Endothelial cell of hepatic sinusoid (primary cell): ENCODE measurements at regions not wholly inside any gene's neighbourhood (a gene's known extent, or its start where the extent isn't known, plus 50 kb on each side); places are given as distances from the start of the nearest gene placed in this dataset.

ENCODE experiments used
- in situ Hi-C: cut with HindIII; loops from 2 replicates; pipeline ENCODE4 v1.10.0; 2017; ENCODE audit warnings: low sequenced_read_pairs

DNA sequence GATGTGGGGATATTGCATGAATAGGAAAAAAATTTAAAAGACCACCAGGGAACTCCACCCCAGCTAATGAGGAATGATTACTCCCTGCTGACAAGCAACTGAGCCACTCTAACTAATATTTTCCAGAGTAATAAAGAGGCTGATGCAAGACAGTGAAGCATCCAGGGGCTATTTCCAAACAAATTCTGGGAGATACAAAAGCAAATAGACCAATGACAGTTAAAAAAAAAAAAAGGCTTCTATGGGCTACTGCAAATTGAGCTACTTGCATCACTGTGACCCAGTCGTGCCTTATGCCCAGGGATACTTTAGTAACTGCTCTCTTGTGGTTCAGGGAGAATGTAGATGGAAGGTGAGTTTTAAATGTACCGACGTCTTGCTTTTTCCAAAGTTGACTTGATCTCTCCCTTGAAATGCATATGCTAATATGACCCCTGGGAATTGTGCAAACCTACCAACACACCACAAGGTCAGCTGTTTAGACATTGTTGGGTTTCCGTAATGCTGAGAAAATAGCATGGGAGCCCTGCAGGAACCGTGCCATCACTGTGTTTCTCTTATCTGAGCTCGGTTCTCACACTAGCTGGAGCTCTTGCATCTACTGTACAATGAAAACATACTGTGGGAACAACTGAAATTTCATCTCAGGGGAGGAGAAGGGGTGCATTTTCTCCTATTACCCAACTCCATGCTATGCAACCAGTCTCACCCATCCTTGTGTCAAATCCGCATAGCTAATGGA is 250.6 kb upstream of the MAP3K1 start:
- in situ Hi-C loops, result no loop called here

- in situ Hi-C loops, result no loop called here
Measured at GRCh38 chr5:56561455-56561854, 253.9 kb upstream of the MAP3K1 start.

GRCh38 chr5:56558131-56558745 is 257.1 kb upstream of the MAP3K1 start:
- in situ Hi-C loops, result no loop called here

DNA sequence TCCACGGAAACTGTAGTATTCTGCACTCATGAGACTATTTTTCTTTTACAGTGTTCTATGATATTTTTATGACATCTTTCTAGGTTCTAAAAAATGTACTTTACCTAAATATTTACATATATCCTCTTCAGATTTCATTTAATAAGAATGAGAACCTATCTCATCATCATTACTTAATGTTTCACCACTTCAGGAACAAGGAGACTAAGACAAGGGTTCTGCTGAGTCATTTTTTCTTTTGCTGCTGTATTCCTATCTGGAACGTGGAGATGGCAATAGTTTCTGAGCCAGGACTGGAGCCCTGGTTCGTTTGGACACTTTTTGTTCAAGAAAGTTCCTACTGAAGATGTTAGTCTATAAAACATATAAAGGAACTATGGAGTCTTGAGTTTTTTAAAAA is 258.2 kb upstream of the MAP3K1 start:
- in situ Hi-C loops, result no loop called here

GRCh38 chr5:56552612-56553268 is 262.6 kb upstream of the MAP3K1 start:
- in situ Hi-C loops, result no loop called here

- in situ Hi-C loops, result no loop called here
Measured at GRCh38 chr5:56550227-56550626, 265.1 kb upstream of the MAP3K1 start.

DNA sequence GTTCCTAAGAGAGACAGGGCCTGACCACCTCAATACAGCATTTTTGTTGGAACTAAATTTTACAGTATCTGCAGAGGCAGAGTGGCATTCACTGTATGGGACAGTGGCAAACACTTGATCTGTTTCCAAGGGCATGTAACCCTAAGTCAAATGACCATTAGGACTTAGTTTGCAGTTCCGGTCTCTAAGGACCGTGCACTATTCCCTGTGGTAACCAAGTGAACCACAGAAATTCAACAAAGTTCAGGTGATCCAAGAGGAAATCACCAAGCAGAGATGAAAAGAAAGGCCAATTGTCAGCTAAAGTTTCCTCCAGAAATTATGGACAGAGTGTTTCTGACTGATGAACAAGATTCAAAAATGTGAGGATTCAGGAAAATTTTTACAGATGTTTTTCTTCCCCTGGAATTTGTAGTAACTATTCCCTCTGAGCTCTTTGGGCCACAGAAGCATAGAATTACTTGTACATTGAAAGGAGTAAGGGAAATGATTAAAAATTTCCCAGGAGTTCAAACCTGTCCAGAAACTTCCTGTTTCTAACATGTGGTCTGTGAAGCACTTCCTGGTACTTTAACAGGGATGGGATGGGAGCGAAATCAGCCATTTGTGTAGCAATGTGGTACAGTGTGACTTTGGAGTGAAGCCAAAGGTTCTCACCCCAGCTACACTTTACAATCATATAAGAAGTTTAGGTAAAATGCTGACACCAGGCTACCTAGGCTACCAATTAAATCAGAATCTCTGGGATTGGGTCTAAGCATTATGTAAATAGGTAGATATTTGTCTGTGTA is 266.1 kb upstream of the MAP3K1 start:
- in situ Hi-C loops, result no loop called here

GRCh38 chr5:56545016-56545415 is 270.3 kb upstream of the MAP3K1 start:
- in situ Hi-C loops, result no loop called here

- in situ Hi-C loops, result no loop called here
Measured at GRCh38 chr5:56543441-56544388, 271.6 kb upstream of the MAP3K1 start.

DNA sequence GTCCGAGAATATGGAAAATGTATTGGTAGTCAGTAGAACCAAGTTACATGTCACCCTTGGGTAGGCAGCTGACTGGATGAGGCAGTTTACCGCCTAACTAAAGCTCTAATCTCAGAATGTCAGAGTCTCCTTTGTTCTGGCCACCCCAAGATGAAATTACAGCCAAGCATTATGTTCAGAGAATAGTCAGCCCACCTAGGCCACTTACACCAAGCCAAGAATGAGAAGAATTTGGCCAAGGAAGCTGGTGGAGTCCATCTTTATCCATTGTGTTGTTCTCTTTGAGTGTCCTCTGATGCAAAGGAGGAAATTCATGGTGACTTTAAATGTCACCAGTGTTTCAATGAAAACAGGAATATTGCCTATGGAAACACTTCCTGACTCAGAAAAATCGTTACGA is 275.1 kb upstream of the MAP3K1 start:
- in situ Hi-C loops, result no loop called here

GRCh38 chr5:56538580-56538979 is 276.8 kb upstream of the MAP3K1 start:
- in situ Hi-C loops, result no loop called here

GRCh38 chr5:56535347-56535746 is 280.0 kb upstream of the MAP3K1 start:
- in situ Hi-C loops, result no loop called here

DNA sequence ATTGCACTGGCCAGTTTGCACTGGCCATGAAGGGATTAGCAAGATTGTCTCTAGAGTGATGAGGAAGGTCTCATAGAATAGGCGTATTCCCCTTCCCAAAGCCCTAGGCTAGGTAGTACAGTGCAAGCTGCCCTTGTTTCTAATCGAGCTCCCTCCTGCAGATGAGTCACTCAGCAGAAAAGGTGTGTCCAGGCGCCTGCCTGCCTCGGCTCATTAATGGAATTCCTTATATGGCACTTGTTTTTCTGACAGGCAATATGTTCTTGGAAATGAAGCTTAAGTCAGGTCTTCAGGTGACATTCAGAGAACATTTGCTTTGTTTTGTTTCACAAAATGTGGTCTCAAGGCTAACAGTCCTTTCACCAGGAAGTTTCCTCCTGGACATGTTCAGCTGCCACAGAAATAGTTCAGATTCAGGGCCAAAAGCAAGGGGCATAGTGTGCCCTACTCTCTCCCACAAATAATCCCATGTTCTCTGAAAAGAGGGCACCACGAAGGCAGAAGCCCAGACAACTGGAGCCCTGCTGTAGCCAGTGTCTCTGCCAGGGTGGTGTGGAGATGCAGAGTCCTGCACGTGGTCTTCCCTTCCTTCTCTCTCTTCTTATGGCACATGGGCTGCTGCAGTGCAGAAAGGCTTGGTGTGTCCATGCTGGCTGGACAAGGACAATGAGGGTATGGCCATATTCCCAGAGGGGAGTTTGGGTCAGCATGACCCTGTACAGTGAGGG is 281.1 kb upstream of the MAP3K1 start:
- in situ Hi-C loops, result no loop called here

DNA sequence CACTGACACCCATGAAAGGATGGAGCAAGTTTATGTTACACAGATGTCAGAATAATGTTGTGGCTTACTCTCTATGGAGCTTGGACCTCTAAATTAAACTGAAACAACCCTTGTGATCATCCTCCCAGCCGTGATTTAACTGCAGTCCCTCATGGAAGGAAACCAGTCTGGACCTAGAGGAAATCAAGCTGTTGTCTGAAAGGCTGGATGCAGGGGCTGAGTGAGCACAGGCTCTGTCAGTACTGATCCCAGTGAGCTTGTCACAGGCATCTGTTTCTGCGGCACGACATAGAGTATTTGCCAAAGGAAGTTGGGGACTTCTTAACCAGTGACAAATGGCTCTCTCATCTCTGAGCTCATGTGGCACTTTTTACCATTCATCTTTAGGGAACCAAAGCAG is 282.9 kb upstream of the MAP3K1 start:
- in situ Hi-C loops, result no loop called here

GRCh38 chr5:56530626-56531138 is 284.7 kb upstream of the MAP3K1 start:
- in situ Hi-C loops, result no loop called here

- in situ Hi-C loops, result no loop called here
Measured at GRCh38 chr5:56529666-56530430, 285.5 kb upstream of the MAP3K1 start.

DNA sequence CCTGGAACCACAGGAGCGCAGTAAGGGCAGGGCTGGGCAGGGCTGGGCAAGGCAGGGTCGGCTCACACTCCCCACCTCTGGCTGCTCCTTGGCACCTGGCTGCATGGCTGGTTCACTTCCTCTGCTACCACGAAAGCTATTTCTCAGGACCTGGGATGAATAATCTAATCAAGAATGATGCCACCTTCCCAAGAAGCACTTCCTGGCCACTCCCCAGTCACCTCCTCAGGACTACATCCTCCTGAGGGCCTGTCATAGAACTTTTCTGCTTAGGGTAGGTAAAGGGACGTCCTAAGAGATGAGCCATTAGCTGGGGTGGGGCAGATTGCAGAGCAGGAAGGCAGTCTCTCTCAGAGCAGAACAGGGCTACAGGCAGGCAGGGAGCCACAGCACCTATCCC is 288.2 kb upstream of the MAP3K1 start:
- in situ Hi-C loops, result no loop called here

- in situ Hi-C loops, result no loop called here
Measured at GRCh38 chr5:56525113-56525512, 290.2 kb upstream of the MAP3K1 start.
